ENCODE measurements at regions not wholly inside any gene's neighbourhood (a gene's known extent, or its start where the extent isn't known, plus 50 kb on each side); places are given as distances from the start of the nearest gene placed in this dataset.

DNA sequence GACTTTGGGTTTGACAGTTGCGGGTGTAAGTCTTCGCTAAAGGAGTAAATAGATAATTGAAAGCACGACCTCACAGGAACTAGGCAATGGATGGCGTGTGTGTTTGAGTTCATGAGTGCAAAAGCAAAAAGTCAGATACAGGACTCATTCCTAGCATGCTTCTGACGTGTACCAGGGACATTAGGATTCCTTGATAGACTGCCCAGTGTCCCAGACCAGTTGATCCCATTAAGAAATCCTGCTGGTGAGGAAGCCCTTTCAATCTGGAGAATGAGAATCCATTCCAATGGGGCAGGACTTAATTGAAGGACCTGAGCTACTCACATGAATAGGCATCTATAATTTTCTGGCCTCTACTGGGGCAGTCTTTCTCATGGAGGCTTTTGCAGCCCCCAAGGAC is 235.4 kb downstream of the RAD51AP2 start:
- TF ChIP-seq POLR2A (IDR thresholded peaks at IDR 0.05; ENCODE audit: low read depth, low read length) (no peak), HCFC1 (IDR thresholded peaks at IDR 0.05; ENCODE audit: low read length) (no peak), ZNF274 (IDR thresholded peaks at IDR 0.05; ENCODE audit: insufficient read depth, insufficient read length) (no peak), SP1 (IDR thresholded peaks at IDR 0.05; ENCODE audit: low read depth, low read length) (no peak), SRF (IDR thresholded peaks at IDR 0.05; ENCODE audit: low read depth in 2 of 2, low read length in 2 of 2) (no peak)
- TF ChIP-seq, protein P1, sequence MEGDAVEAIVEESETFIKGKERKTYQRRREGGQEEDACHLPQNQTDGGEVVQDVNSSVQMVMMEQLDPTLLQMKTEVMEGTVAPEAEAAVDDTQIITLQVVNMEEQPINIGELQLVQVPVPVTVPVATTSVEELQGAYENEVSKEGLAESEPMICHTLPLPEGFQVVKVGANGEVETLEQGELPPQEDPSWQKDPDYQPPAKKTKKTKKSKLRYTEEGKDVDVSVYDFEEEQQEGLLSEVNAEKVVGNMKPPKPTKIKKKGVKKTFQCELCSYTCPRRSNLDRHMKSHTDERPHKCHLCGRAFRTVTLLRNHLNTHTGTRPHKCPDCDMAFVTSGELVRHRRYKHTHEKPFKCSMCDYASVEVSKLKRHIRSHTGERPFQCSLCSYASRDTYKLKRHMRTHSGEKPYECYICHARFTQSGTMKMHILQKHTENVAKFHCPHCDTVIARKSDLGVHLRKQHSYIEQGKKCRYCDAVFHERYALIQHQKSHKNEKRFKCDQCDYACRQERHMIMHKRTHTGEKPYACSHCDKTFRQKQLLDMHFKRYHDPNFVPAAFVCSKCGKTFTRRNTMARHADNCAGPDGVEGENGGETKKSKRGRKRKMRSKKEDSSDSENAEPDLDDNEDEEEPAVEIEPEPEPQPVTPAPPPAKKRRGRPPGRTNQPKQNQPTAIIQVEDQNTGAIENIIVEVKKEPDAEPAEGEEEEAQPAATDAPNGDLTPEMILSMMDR (IDR thresholded peaks at IDR 0.05 in 2 of 3, conservative IDR thresholded peaks at IDR 0.05 in 1 of 3; ENCODE audit: control insufficient read depth in 2 of 3, extremely low read depth in 1 of 3, insufficient read depth in 1 of 3, low read depth in 3 of 3, low read length in 3 of 3), result no peak
- TF ChIP-seq, protein P2, sequence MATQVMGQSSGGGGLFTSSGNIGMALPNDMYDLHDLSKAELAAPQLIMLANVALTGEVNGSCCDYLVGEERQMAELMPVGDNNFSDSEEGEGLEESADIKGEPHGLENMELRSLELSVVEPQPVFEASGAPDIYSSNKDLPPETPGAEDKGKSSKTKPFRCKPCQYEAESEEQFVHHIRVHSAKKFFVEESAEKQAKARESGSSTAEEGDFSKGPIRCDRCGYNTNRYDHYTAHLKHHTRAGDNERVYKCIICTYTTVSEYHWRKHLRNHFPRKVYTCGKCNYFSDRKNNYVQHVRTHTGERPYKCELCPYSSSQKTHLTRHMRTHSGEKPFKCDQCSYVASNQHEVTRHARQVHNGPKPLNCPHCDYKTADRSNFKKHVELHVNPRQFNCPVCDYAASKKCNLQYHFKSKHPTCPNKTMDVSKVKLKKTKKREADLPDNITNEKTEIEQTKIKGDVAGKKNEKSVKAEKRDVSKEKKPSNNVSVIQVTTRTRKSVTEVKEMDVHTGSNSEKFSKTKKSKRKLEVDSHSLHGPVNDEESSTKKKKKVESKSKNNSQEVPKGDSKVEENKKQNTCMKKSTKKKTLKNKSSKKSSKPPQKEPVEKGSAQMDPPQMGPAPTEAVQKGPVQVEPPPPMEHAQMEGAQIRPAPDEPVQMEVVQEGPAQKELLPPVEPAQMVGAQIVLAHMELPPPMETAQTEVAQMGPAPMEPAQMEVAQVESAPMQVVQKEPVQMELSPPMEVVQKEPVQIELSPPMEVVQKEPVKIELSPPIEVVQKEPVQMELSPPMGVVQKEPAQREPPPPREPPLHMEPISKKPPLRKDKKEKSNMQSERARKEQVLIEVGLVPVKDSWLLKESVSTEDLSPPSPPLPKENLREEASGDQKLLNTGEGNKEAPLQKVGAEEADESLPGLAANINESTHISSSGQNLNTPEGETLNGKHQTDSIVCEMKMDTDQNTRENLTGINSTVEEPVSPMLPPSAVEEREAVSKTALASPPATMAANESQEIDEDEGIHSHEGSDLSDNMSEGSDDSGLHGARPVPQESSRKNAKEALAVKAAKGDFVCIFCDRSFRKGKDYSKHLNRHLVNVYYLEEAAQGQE (IDR thresholded peaks at IDR 0.05; ENCODE audit: low read depth, low read length), result no peak
